ENCODE measurements at regions not wholly inside any gene's neighbourhood (a gene's known extent, or its start where the extent isn't known, plus 50 kb on each side); places are given as distances from the start of the nearest gene placed in this dataset.

- Histone ChIP-seq H3K4me2 (ENCODE audit: low read depth, low read length) (no peak overlapping the region), H3K9ac (ENCODE audit: insufficient read depth, low read depth, low read length) (no peak overlapping the region), H3K27me3 (ENCODE audit: control insufficient read depth in 1 of 2, insufficient read depth in 2 of 2, low read length in 2 of 2) (peaks cover 6 to 37% of the 10 kb centered on the region in 2 experiments; a peak in 4 of 5 replicates), H3K79me2 (ENCODE audit: insufficient read depth, low read length) (no peaks in the 10 kb centered on the region), H2AFZ (ENCODE audit: low read length) (no peak overlapping the region), H3K4me3 (replicated peaks in 1 of 3; ENCODE audit: insufficient read depth in 1 of 3, low read depth in 2 of 3, low read length in 3 of 3) (no peak overlapping the region), H4K20me1 (ENCODE audit: insufficient read depth, low read length) (no peaks in the 10 kb centered on the region), H3K36me3 (replicated peaks in 1 of 2; ENCODE audit: control insufficient read depth in 1 of 2, insufficient read depth in 2 of 2, low read length in 2 of 2) (no peaks in the 10 kb centered on the region), H3K9me3 (ENCODE audit: low read length) (no peaks in the 10 kb centered on the region), H3K27ac (ENCODE audit: extremely low read length, insufficient read depth, low read length) (no peak overlapping the region), H3K4me1 (ENCODE audit: insufficient read depth, low read length) (peaks cover 21% of the 10 kb centered on the region)
- 47% methylated on average over 12 of the region's 12 CpGs for WGBS (ENCODE audit: low lambda C conversion rate)
- in situ Hi-C loops (cut with HindIII; ENCODE audit: extremely low pct_ligation_motif_present, low pct_unique_long_range_greater_than_20kb): no loop called here
- FAIRE-seq (no peak), DNase-seq (ENCODE audit: low spot score) (no peak), ATAC-seq (no peak)
- POLR2A ChIA-PET: no interaction called here
- CTCF ChIA-PET (ENCODE audit: low intra/inter-chr PET ratio, low total read pairs): no interaction called here
- TF ChIP-seq TRIM24 (CRISPR knock-in tag; IDR thresholded peaks at IDR 0.05): no peak
- no TSS peak for BruUV-seq (replicated peaks)
- intact Hi-C loops (cut with micrococcal nuclease; ENCODE audit: unreplicated experiment): no loop called here
Measured at GRCh38 chr2:128590309-128591021, 271.8 kb upstream of the HS6ST1 start.

- 34% methylated on average over 8 of the region's 8 CpGs for WGBS (ENCODE audit: low lambda C conversion rate)
- H3K9ac ChIP-seq (ENCODE audit: insufficient read depth, low read depth, low read length): no peak overlapping the region
- FAIRE-seq: no peak
- peaks cover 6 to 45% of the 10 kb centered on the region in 2 experiments; a peak in 4 of 5 replicates for H3K27me3 ChIP-seq (ENCODE audit: control insufficient read depth in 1 of 2, insufficient read depth in 2 of 2, low read length in 2 of 2)
- H4K20me1 ChIP-seq (ENCODE audit: insufficient read depth, low read length): no peaks in the 10 kb centered on the region
- TF ChIP-seq SIN3A (IDR thresholded peaks at IDR 0.05; ENCODE audit: borderline replicate concordance, low read depth, low read length) (no peak), ZSCAN21 (CRISPR knock-in tag; IDR thresholded peaks at IDR 0.05; ENCODE audit: borderline replicate concordance) (no peak)
- DNase-seq (ENCODE audit: low spot score): no peak
- no TSS peak for BruUV-seq (replicated peaks)
- H3K4me2 ChIP-seq (ENCODE audit: low read depth, low read length): no peak overlapping the region
- peaks cover 28% of the 10 kb centered on the region for H3K4me1 ChIP-seq (ENCODE audit: insufficient read depth, low read length)
- H3K79me2 ChIP-seq (ENCODE audit: insufficient read depth, low read length): no peaks in the 10 kb centered on the region
- POLR2A ChIA-PET: no interaction called here
- intact Hi-C loops (cut with micrococcal nuclease; ENCODE audit: unreplicated experiment) (no loop called here), in situ Hi-C loops (cut with HindIII; ENCODE audit: extremely low pct_ligation_motif_present, low pct_unique_long_range_greater_than_20kb) (no loop called here)
- no peak overlapping the region for H3K27ac ChIP-seq (ENCODE audit: extremely low read length, insufficient read depth, low read length)
- H2AFZ ChIP-seq (ENCODE audit: low read length): no peak overlapping the region
- ATAC-seq: no peak
- no peaks in the 10 kb centered on the region for H3K9me3 ChIP-seq (ENCODE audit: low read length)
- CTCF ChIA-PET (ENCODE audit: low intra/inter-chr PET ratio, low total read pairs): no interaction called here
- H3K4me3 ChIP-seq (replicated peaks in 1 of 3; ENCODE audit: insufficient read depth in 1 of 3, low read depth in 2 of 3, low read length in 3 of 3): no peak overlapping the region
- no peaks in the 10 kb centered on the region for H3K36me3 ChIP-seq (replicated peaks in 1 of 2; ENCODE audit: control insufficient read depth in 1 of 2, insufficient read depth in 2 of 2, low read length in 2 of 2)
Measured at GRCh38 chr2:128591022-128591860, 272.6 kb upstream of the HS6ST1 start.
